AML-193 (cell line): ENCODE measurements at regions not wholly inside any gene's neighbourhood (a gene's known extent, or its start where the extent isn't known, plus 50 kb on each side); places are given as distances from the start of the nearest gene placed in this dataset.
"Not testable (repeated sequence)": the region's sequence is repeated elsewhere in the genome, so short reads cannot be mapped to it uniquely, and the experiment has no call there.

Experiments used
- DNase-seq, 2 experiments: peaks; one replicate each; lab custom pipeline; 2025; lab: John Stamatoyannopoulos, UW

GRCh38 chr6:23775127-23775526 is 350.9 kb upstream of the NRSN1 start:
- DNase-seq, result no peak

GRCh38 chr6:23783901-23784300 is 342.1 kb upstream of the NRSN1 start:
- no peak for DNase-seq

GRCh38 chr6:23784301-23784919 is 341.6 kb upstream of the NRSN1 start:
- DNase-seq, result no peak

DNA sequence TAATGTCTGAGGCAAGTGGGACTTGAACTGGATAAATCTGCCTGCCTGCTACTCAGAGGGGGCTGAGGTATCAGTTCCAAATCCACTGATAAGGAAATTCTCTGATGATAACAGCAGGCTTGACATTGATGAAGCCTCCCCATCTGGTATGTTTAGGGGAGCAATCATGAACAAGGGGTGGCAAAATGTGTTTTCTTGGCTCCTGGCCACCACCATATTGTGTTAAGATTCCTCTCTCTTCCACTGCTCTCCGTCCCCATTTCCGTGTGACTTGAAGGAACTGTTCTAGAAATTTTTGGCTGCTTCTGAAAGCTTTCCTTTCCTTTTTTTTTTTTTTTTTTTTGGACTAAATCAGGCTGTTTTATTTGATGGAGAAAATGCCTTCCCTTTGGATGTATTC is 335.3 kb upstream of the NRSN1 start:
- no peak for DNase-seq

- DNase-seq, result no peak
Measured at GRCh38 chr6:23797041-23797440, 329.0 kb upstream of the NRSN1 start.

DNA sequence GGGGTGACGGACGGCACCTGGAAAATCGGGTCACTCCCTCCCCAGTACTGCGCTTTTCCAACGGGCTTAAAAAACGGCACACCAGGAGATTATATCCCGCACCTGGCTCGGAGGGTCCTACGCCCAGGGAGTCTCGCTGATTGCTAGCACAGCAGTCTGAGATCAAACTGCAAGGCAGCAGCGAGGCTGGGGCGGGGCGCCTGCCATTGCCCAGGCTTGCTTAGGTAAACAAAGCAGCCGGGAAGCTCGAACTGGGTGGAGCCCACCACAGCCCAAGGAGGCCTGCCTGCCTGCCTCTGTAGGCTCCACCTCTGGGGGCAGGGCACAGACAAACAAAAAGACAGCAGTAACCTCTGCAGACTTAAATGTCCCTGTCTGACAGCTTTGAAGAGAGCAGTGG is 321.7 kb upstream of the NRSN1 start:
- not testable (repeated sequence) for DNase-seq

DNA sequence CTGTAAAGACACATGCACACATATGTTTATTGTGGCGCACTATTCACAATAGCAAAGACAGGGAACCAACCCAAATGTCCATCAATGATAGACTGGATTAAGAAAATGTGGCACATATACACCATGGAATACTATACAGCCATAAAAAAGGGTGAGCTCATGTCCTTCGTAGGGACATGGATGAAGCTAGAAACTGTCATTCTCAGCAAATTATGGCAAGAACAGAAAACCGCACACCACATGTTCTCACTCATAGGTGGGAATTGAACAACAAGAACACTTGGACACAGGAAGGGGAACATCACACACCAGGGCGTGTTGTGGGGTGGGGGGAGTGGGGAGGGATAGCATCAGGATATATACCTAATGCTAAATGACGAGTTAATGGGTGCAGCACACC is 304.9 kb upstream of the NRSN1 start:
- DNase-seq, result not testable (repeated sequence)

DNA sequence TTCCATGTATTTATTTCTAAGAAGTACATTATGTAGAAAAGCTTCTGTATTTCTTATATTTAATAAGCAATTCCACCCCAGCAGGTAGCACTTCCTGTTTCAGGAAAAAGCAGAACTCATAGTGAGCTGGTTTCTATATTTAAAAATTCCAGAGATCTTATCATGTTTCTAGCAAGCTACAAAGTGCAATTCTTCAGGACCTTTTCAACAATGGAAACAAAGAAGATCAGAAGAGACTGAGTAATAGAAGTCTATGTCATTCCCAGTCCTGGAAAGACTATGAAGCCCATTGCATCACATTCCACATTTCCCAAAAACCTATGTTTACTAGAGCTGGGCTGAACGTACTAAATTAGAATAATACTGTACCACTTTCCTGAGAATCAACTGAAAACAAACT is 302.6 kb upstream of the NRSN1 start:
- no peak for DNase-seq

DNA sequence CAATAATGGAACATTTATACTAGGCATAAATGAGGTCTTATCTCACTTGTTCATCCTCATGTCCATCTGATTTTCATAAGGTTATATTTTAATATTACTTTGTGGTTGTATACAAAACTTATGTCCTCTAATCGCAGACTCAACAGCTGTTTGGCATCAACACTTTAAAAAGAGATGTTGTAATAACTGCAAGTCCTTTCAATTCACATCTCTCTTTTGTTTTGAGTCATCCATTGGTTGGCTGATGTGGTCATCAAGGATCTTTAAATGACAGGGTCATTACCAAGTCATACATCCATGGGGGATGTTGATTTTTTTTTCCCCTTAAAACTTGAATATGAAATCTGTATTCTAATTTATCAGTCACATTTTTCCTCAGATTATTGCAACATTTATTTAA is 299.4 kb upstream of the NRSN1 start:
- DNase-seq, result no peak

DNA sequence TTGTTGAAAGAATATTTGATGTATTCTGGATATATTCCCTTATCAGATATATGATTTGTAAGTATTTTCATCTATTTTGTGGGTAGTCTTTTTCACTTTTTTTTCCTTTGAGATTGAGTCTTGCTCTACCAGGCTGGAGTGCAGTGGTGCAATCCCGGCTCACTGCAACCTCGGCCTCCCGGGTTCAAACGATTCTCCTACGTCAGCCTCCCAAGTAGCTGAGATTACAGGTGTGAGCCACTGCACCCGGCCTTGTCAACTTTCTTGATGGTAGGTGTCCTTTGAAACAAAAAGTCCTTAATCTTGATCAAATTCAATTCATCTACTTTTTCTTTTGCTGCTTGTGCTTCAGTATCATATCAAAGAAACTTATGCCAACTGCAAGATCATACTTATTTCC is 297.2 kb upstream of the NRSN1 start:
- DNase-seq, result no peak

DNA sequence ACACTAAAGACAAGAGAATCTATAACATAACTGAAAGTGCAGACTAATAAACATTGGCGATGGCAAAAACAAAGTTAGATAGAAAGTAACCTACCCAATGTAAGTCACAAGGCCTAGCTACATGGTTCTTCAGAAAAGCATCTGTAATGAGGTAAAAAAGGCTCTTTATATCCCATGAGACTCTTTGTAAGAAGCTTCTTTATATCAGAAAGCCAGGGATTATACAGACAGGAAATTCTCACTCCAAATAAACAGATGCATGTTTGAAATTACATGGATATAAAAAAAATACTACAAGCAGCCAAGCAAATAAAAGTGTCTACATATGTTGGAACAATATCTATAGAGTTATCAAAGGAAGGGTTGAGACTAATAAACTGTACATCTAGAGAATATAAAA is 284.9 kb upstream of the NRSN1 start:
- DNase-seq, result no peak

- DNase-seq, result no peak
Measured at GRCh38 chr6:23842760-23843159, 283.3 kb upstream of the NRSN1 start.

GRCh38 chr6:23851522-23851921 is 274.5 kb upstream of the NRSN1 start:
- DNase-seq, result no peak

DNA sequence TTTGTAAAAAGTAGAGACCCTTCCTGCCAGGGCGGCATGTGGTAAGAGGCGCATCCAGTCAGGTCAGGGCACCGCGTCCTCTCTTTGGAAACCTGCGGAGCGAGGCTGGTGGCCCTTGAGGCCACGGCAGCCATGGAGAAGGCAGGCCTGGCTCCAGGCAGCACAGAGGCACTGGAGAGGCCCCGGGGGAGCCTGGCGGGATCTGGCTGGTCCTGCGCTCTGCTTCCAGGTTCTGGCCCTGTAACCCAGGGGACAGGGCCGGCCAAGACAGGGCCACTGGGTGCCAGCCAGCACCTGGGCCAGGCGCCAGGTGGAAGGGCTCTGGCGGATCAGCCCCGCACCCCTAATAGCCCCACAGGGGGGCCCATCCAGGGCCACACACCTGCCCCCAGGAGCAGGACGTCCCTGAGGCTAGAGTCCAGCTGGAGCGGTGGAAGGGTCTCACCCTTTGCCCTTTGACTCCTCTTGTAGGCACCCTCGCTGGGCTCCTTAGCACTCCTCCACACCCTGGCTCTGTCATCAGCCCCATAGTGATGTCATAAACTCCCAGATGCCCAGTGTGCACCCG is 272.4 kb upstream of the NRSN1 start:
- not testable (repeated sequence) for DNase-seq

DNA sequence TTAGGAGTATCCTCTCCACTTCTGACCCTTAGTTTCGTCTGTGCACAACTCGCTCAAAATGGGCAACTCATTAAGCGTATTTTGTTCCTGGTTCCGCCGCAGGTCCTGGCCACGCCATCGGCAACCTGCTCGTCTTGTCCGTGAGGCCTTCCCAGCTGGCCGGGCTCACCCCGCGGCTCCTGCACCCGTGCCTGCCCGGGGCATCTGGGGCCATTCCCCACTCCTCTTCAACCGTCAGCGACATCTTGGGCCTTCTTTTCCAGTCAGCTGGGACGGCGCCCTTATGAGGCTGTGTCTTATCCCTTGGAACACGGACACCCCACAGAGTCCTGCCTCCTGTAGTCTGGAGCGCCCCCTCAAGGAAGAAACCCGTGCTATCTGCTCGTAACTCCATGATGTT is 271.9 kb upstream of the NRSN1 start:
- not testable (repeated sequence) for DNase-seq

DNA sequence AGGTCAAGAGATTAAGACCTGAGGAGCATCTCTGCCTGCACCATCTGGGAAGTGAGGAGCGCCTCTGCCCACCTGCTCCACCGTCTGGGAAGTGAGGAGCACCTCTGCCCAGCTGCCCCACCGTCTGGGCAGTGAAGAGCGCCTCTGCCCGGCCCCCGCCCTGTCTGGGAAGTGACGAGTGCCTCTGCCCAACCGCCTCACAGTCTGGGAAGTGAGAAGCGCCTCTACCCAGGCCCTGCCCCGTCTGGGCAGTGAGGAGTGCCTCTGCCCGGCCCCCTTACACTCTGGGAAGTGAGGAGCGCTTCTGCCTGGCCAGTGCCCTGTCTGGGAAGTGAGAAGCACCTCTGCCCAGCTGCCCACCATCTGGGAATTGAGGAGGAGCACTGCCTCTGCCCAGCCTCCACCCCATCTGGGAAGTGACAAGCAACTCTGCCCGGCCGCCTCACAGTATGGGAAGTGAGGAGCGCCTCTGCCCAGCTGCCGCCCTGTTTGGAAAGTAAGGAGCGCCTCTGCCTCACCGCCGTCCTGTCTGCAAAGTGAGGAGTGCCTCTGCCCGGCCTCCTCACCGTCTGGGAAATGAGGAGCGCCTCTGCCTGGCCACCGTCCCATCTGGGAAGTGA is 270.4 kb upstream of the NRSN1 start:
- no peak for DNase-seq

DNA sequence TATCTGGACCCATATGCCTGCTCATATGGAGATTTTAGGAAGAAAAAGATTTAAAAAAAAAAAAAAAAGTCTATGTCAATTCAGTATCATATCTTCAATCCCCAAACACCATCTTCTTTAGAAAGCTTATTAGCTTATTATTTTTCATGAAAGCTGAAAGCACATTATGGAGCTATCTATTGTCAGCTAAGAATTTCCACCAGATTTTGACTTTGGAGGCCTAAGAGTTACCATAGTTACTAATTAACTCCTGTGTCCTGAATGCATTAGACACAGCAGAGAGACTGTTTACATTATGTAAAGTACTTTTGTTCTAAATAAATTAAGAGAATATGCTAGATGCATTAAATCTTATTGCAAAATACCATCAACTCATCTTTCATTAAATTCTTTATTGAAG is 255.5 kb upstream of the NRSN1 start:
- no peak for DNase-seq

DNA sequence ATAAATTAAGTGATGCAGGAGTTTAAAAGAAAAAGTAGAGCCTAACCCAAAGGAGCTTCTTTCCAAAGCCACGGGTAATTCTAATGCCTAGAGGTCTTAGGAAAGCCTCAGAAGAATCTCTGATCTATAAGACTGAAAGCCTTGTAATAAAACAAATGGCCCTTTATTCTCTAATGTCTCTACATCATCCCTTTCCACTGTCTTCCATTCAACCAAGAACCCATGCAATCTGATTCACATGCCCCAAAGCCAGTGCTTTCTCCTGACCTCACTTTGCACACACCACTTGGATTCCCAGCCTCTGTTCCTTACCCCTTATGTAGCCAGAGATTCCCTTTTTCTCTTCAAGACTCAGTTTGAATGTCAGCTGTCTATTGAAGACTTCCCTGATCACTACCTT is 252.9 kb upstream of the NRSN1 start:
- DNase-seq, result no peak

- no peak for DNase-seq
Measured at GRCh38 chr6:23875006-23875405, 251.0 kb upstream of the NRSN1 start.

- no peak for DNase-seq
Measured at GRCh38 chr6:23879816-23880215, 246.2 kb upstream of the NRSN1 start.

- DNase-seq, result peak in 1 of 2 experiments; percentile 4
Measured at GRCh38 chr6:23890543-23891227, 235.3 kb upstream of the NRSN1 start.

DNA sequence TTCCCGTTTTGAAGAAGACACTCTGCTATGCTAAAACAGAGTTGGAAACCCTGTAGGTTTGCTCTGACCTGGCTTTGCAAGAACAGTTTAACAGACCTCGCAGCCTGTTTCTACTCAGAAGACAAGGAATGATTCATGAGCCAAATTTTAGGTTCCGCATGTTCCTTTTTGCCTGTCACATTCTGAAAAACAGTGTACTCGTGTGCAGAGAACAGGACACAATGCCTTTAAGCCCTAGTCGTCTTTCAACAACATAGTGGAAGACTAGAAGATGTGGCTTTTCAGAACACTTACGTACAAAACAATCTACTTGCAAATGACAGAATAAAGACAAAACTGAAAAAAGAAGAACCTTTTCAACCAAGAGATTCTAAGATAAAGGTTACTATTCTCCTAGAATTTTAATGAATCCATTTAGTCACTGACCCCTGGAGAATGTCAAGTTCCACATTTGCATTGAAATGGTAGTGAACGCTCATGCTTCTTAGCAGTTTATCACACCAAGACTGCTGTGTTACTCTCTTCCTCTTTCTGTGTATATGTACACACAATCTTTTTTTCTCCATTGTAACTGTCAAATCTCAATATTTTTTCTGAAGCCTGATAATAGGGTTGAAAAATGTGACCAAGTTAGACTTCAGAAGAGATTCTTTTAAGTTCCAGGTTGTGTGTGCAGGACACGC is 220.7 kb upstream of the NRSN1 start:
- DNase-seq, result no peak

DNA sequence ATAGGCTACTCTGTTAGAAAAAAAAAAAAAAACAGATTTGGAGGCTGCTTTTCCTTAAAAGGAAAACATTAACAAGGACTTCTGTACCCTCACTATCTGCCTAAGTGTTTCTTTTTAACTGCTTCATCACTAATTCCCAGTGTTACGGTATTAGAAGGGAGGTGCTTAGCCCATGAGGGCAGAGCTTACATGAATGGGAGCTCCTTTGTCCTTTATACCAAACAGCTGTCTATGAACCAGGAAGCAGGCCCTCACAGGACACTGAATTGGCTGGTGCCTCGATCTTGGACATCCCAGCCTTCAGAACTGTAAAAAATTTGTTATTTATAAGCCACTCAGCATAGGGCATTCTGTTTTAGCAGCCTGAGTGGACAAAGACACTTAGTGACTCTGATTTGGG is 215.6 kb upstream of the NRSN1 start:
- DNase-seq, result no peak
